ENCODE measurements at regions not wholly inside any gene's neighbourhood (a gene's known extent, or its start where the extent isn't known, plus 50 kb on each side); places are given as distances from the start of the nearest gene placed in this dataset.
"Not testable (repeated sequence)": the region's sequence is repeated elsewhere in the genome, so short reads cannot be mapped to it uniquely, and the experiment has no call there.

- no peak for DNase-seq (ENCODE audit: low read depth)
- no peak for TF ChIP-seq CTCF (conservative IDR thresholded peaks at IDR 0.05; ENCODE audit: low read depth, low read length)
- H3K4me3 ChIP-seq (ENCODE audit: low read depth, low read length) = no peak overlapping the region
Observed at GRCh38 chr5:40355181-40355580, 324.5 kb upstream of the PTGER4 start.

GRCh38 chr5:40354171-40354570 is 325.5 kb upstream of the PTGER4 start:
- TF ChIP-seq CTCF (conservative IDR thresholded peaks at IDR 0.05; ENCODE audit: low read depth, low read length) = no peak

GRCh38 chr5:40353442-40353841 is 326.3 kb upstream of the PTGER4 start:
- no peak overlapping the region for H3K4me3 ChIP-seq (ENCODE audit: low read depth, low read length)
- DNase-seq (ENCODE audit: low read depth) = no peak
- no peak for TF ChIP-seq CTCF (conservative IDR thresholded peaks at IDR 0.05; ENCODE audit: low read depth, low read length)

More at GRCh38 chr5:40354171-40354570, 325.5 kb upstream of the PTGER4 start:
- no peak overlapping the region for H3K4me3 ChIP-seq (ENCODE audit: low read depth, low read length)
- DNase-seq (ENCODE audit: low read depth) = no peak

GRCh38 chr5:40347981-40348725 is 331.6 kb upstream of the PTGER4 start:
- no peak overlapping the region for H3K4me3 ChIP-seq (ENCODE audit: low read depth, low read length)
- TF ChIP-seq CTCF (conservative IDR thresholded peaks at IDR 0.05; ENCODE audit: low read depth, low read length) = no peak
- DNase-seq (ENCODE audit: low read depth) = no peak

GRCh38 chr5:40346901-40347300 is 332.8 kb upstream of the PTGER4 start:
- no peak for TF ChIP-seq CTCF (conservative IDR thresholded peaks at IDR 0.05; ENCODE audit: low read depth, low read length)
- DNase-seq (ENCODE audit: low read depth) = no peak
- no peak overlapping the region for H3K4me3 ChIP-seq (ENCODE audit: low read depth, low read length)

GRCh38 chr5:40338434-40338833 is 341.3 kb upstream of the PTGER4 start:
- DNase-seq (ENCODE audit: low read depth); H3K4me3 ChIP-seq (ENCODE audit: low read depth, low read length): not testable (repeated sequence)

- no peak for TF ChIP-seq CTCF (conservative IDR thresholded peaks at IDR 0.05; ENCODE audit: low read depth, low read length)
- no peak for DNase-seq (ENCODE audit: low read depth)
- H3K4me3 ChIP-seq (ENCODE audit: low read depth, low read length) = no peak overlapping the region
Observed at GRCh38 chr5:40334242-40334635, 345.5 kb upstream of the PTGER4 start.

All from choroid plexus epithelial cell (primary cell).